ENCODE measurements at regions not wholly inside any gene's neighbourhood (a gene's known extent, or its start where the extent isn't known, plus 50 kb on each side); places are given as distances from the start of the nearest gene placed in this dataset.

GRCh38 chr13:38012096-38012495 is 142.5 kb upstream of the TRPC4 start:
- TF ChIP-seq CTCF (conservative IDR thresholded peaks at IDR 0.05) (no peak), EZH2 (IDR thresholded peaks at IDR 0.05; ENCODE audit: low read depth) (no peak)
